ENCODE measurements at regions not wholly inside any gene's neighbourhood (a gene's known extent, or its start where the extent isn't known, plus 50 kb on each side); places are given as distances from the start of the nearest gene placed in this dataset.
"Not testable (repeated sequence)": the region's sequence is repeated elsewhere in the genome, so short reads cannot be mapped to it uniquely, and the experiment has no call there.

GRCh38 chr2:142757111-142757510, 120.4 kb upstream of the KYNU start:
- DNase-seq (ENCODE audit: low read depth) = no peak

DNA sequence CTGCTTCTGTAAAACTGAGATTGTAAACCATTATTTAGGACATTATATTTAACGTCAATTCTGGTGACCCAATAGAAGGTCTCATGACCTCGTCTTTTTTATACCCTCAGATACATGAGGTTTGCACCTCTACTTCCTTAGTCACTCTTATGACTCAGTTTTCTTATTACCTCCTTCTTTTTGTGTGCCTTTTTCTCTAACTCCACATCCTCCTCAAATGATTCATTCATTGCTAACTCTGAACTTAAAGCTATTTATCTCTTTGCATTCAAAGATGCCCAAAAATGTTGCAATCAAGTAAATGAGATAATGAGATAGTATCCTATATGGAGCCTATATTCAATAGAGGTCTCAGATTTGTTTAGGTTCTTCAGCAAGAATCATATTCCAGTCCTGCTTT, 121.0 kb upstream of the KYNU start:
- DNase-seq (ENCODE audit: low read depth) = peak; percentile 64

- DNase-seq (ENCODE audit: low read depth) = no peak
These were observed 122.3 kb upstream of the KYNU start for GRCh38 chr2:142755191-142755590.

- no peak for DNase-seq (ENCODE audit: low read depth)
These were observed 123.3 kb upstream of the KYNU start for GRCh38 chr2:142754182-142754581.

- DNase-seq (ENCODE audit: low read depth) = no peak
These were observed 126.6 kb upstream of the KYNU start for GRCh38 chr2:142750858-142751257.

- no peak for DNase-seq (ENCODE audit: low read depth)
These were observed 128.8 kb upstream of the KYNU start for GRCh38 chr2:142748559-142749099.

GRCh38 chr2:142745691-142746090, 131.8 kb upstream of the KYNU start:
- no peak for DNase-seq (ENCODE audit: low read depth)

DNA sequence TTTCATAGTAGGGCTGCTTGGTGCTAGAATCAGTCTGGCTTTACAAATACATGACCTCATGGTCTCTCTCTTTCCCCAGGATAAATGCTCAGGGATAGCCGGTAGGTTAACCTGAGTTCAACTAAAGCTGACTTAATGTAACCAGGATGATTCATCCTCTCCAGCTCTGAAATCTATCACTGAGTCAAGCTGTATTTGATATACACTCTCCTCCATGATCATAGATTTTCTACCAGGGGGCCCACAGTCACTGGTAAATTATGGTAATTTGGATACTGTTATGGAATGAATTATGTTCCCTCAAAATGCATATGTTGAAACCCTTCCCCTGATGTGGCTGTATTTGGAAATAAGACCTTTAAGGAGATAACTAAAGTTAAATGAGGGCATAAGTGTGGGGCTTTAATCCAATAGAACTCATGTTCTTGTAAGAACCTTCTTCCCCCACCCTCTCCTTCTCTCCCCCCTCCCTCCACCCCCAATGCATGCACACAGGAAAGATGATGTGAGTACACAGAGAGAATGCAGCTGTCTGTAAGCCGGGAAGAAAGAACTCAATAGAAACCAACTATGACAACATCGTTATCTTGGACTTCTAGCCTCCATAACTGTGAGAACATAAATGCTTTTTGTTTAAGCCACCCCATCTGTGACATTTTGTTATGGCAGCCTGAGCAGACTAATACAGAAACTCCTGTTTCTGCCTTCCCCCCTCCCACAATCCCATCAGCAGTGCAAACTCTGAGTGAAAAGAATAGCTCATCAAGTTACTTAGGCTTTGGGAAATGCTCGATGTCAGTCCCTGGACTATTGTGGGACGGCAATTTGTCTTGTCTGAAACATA, 134.9 kb upstream of the KYNU start:
- peak; percentile 26 for DNase-seq (ENCODE audit: low read depth)

GRCh38 chr2:142741764-142742269, 135.6 kb upstream of the KYNU start:
- DNase-seq (ENCODE audit: low read depth) = no peak

GRCh38 chr2:142734770-142735169, 142.7 kb upstream of the KYNU start:
- DNase-seq (ENCODE audit: low read depth) = no peak

- no peak for DNase-seq (ENCODE audit: low read depth)
These were observed 143.2 kb upstream of the KYNU start for GRCh38 chr2:142734231-142734630.

DNA sequence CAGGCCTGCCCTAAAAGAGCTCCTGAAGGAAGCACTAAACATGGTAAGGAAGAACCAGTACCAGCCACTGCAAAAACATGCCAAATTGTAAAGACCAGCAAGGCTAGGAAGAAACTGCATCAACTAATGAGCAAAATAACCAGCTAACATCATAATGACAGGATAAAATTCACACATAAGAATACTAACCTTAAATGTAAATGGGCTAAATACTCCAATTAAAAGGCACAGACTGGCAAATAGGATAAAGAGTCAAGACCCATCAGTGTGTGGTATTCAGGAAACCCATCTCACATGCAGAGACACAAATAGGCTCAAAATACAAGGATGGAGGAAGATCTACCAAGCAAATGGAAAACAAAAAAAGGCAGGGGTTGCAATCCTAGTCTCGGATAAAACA, 147.7 kb upstream of the KYNU start:
- not testable (repeated sequence) for DNase-seq (ENCODE audit: low read depth)

- DNase-seq (ENCODE audit: low read depth) = not testable (repeated sequence)
These were observed 149.5 kb upstream of the KYNU start for GRCh38 chr2:142727821-142728478.

GRCh38 chr2:142725386-142725785, 152.1 kb upstream of the KYNU start:
- no peak for DNase-seq (ENCODE audit: low read depth)

- no peak for DNase-seq (ENCODE audit: low read depth)
These were observed 152.6 kb upstream of the KYNU start for GRCh38 chr2:142724713-142725349.

- DNase-seq (ENCODE audit: low read depth) = no peak
These were observed 153.3 kb upstream of the KYNU start for GRCh38 chr2:142724186-142724585.

GRCh38 chr2:142723236-142723635, 154.2 kb upstream of the KYNU start:
- DNase-seq (ENCODE audit: low read depth) = no peak

- no peak for DNase-seq (ENCODE audit: low read depth)
These were observed 154.9 kb upstream of the KYNU start for GRCh38 chr2:142722569-142722968.

DNA sequence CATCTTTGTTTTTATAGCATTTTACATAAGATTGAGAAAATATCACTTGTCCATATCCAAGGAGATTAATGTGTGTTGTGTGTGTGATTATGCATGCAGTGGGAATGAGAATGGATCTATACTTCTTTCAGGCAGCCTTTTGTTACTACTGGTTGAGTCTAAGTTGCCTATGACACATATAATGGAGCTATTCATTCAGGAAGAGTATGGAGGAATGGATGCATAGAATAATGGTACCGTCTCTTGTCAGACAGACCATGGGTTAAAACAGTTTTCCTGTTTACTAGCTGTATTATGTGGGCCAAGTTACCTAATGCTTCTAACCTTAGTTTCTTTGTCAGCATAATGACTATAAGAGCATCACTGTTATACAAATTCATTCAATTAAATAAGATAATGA, 155.4 kb upstream of the KYNU start:
- no peak for DNase-seq (ENCODE audit: low read depth)

- no peak for DNase-seq (ENCODE audit: low read depth)
These were observed 156.4 kb upstream of the KYNU start for GRCh38 chr2:142721015-142721414.

DNA sequence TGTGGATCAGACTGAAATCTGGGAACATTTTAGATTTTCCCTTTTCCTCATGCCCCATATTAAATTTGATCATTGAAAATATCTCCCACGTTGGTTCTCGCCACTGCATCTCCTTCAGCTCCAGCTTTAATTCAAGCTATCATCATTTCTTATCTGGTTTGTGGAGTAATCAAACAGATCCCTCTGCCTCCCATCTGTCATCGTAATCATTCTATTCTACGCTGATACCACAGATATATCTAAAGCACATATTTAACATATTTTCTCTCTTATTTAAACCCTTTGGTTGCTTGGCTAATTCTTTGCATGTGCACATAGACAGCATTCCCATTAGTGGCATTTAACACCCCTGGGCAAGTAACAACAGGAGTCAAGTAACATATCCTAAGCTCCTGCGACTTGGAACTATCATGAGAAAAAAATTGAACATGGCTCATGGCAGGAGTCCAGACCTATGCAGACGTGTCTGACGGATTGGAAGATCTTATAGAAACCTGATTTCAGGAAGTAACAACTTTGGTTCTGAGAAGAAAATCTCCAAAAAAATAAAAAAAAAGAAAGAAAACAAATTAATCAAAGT, 158.8 kb upstream of the KYNU start:
- no peak for DNase-seq (ENCODE audit: low read depth)
